Amniotic stem cell (primary cell): ENCODE measurements at regions not wholly inside any gene's neighbourhood (a gene's known extent, or its start where the extent isn't known, plus 50 kb on each side); places are given as distances from the start of the nearest gene placed in this dataset.

Source experiments
- DNase-seq: peaks from one replicate; lab custom pipeline; 2025; lab: John Stamatoyannopoulos, UW

- no peak for DNase-seq
Measured at GRCh38 chr3:186487819-186488218, 56.4 kb downstream of the CRYGS start.

- no peak for DNase-seq
Measured at GRCh38 chr3:186487037-186487436, 57.1 kb downstream of the CRYGS start.

GRCh38 chr3:186483611-186484340 lies 60.4 kb downstream of the CRYGS start:
- no peak for DNase-seq

- no peak for DNase-seq
Measured at GRCh38 chr3:186481526-186481925, 62.7 kb downstream of the CRYGS start.

GRCh38 chr3:186477876-186478275 lies 66.3 kb downstream of the CRYGS start:
- DNase-seq, result no peak

- no peak for DNase-seq
Measured at GRCh38 chr3:186477033-186477432, 67.1 kb downstream of the CRYGS start.

GRCh38 chr3:186476541-186476940 lies 67.6 kb downstream of the CRYGS start:
- no peak for DNase-seq

- DNase-seq, result no peak
Measured at GRCh38 chr3:186476044-186476468, 68.1 kb downstream of the CRYGS start.

GRCh38 chr3:186473166-186473565 lies 71.0 kb downstream of the CRYGS start:
- no peak for DNase-seq

- no peak for DNase-seq
Measured at GRCh38 chr3:186472456-186473008, 71.6 kb downstream of the CRYGS start.

GRCh38 chr3:186471771-186472170 lies 72.4 kb downstream of the CRYGS start:
- no peak for DNase-seq

GRCh38 chr3:186469525-186469924 lies 74.7 kb downstream of the CRYGS start:
- DNase-seq, result no peak

- DNase-seq, result no peak
Measured at GRCh38 chr3:186467969-186468368, 76.2 kb downstream of the CRYGS start.

- DNase-seq, result no peak
Measured at GRCh38 chr3:186466391-186466974, 77.7 kb downstream of the CRYGS start.

- no peak for DNase-seq
Measured at GRCh38 chr3:186465508-186465907, 78.7 kb downstream of the CRYGS start.

- DNase-seq, result no peak
Measured at GRCh38 chr3:186464424-186465093, 79.6 kb downstream of the CRYGS start.

- DNase-seq, result no peak
Measured at GRCh38 chr3:186461141-186461540, 83.0 kb downstream of the CRYGS start.

- DNase-seq, result no peak
Measured at GRCh38 chr3:186459108-186459467, 85.1 kb downstream of the CRYGS start.

- DNase-seq, result no peak
Measured at GRCh38 chr3:186458306-186459107, 85.7 kb downstream of the CRYGS start.

- DNase-seq, result no peak
Measured at GRCh38 chr3:186457236-186457635, 86.9 kb downstream of the CRYGS start.

GRCh38 chr3:186456731-186457191 lies 87.4 kb downstream of the CRYGS start:
- no peak for DNase-seq
